ENCODE measurements at regions not wholly inside any gene's neighbourhood (a gene's known extent, or its start where the extent isn't known, plus 50 kb on each side); places are given as distances from the start of the nearest gene placed in this dataset.

GRCh38 chr2:22628906-22629305, 756.1 kb upstream of the KLHL29 start:
- intact Hi-C loops (cut with DNase I; ENCODE audit: low total_unique reads): no loop called here
- Histone ChIP-seq H3K27ac (no peak overlapping the region), H3K27me3 (no peaks in the 10 kb centered on the region), H3K36me3 (no peaks in the 10 kb centered on the region), H3K9me3 (no peaks in the 10 kb centered on the region), H3K4me3 (no peak overlapping the region), H3K4me1 (no peaks in the 10 kb centered on the region)
- WGBS, 5 donors: 66 to 71% (median 69%) methylated on average over 3 of the region's 3 CpGs
- no peak for DNase-seq
- TF ChIP-seq POLR2AphosphoS5 (IDR thresholded peaks at IDR 0.05) (no peak), CTCF (IDR thresholded peaks at IDR 0.05) (no peak), EP300 (IDR thresholded peaks at IDR 0.05) (no peak), POLR2A (IDR thresholded peaks at IDR 0.05) (no peak)

DNA sequence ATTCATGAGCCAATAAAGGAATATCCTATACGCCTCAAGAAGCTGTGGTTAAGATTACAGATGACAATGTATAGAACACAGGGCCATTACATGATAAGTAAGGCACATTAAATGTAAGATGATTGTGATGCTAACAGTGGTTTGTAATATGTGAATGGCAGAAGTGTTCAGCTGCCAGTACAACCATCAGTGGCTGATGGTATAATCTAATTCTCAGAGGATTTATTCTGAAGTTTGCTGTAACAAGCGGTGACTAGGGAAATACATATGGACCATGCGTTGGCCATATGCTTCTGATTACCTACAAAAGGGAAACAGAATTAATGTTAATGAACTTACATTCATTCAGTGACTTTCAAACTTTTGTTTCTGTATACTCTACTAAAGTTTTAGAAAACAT, 750.8 kb upstream of the KLHL29 start:
- Histone ChIP-seq H3K4me3 (no peak overlapping the region), H3K9me3 (peaks cover 0 to 4% (median 0%) of the 10 kb centered on the region in 4 donors), H3K27me3 (no peaks in the 10 kb centered on the region), H3K36me3 (no peaks in the 10 kb centered on the region), H3K27ac (no peak overlapping the region), H3K4me1 (no peaks in the 10 kb centered on the region)
- no peak for DNase-seq
- intact Hi-C loops (cut with DNase I; ENCODE audit: low total_unique reads): no loop called here
- TF ChIP-seq CTCF (IDR thresholded peaks at IDR 0.05) (no peak), EP300 (IDR thresholded peaks at IDR 0.05) (no peak), POLR2A (IDR thresholded peaks at IDR 0.05) (no peak), POLR2AphosphoS5 (IDR thresholded peaks at IDR 0.05) (no peak)
- 89 to 96% (median 94%) methylated on average over 3 of the region's 3 CpGs for WGBS, 5 donors

DNA sequence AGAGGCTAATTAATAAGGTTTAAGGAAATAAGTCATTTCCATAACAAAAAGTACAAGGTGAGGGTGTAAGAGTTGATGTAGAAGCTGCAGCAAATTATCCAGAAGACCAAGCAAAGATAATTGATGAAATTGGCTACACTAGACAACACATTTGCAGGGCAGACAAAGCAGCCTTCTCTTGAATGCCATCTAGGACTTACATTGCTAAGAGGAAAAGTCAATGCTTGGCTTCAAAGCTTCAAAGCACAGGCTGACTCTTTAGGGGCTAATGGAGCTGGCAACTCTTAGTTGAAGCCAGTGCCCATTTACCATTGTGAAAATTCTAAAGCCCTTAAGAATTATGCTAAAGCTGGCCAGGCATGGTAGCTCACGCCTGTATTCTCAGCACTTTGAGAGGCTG, 728.6 kb upstream of the KLHL29 start:
- Histone ChIP-seq H3K4me1 (no peaks in the 10 kb centered on the region), H3K4me3 (no peak overlapping the region), H3K27me3 (no peaks in the 10 kb centered on the region), H3K9me3 (peaks cover 0 to 11% (median 0%) of the 10 kb centered on the region in 4 donors), H3K36me3 (no peaks in the 10 kb centered on the region), H3K27ac (no peak overlapping the region)
- 64 to 83% (median 71%) methylated on average over 1 of the region's 1 CpG for WGBS, 5 donors
- DNase-seq: no peak
- no peak for TF ChIP-seq POLR2AphosphoS5 (IDR thresholded peaks at IDR 0.05)
- no peak for TF ChIP-seq EP300 (IDR thresholded peaks at IDR 0.05)
- TF ChIP-seq POLR2A (IDR thresholded peaks at IDR 0.05): no peak
- TF ChIP-seq CTCF (IDR thresholded peaks at IDR 0.05): no peak
- intact Hi-C loops (cut with DNase I; ENCODE audit: low total_unique reads): no loop called here

DNA sequence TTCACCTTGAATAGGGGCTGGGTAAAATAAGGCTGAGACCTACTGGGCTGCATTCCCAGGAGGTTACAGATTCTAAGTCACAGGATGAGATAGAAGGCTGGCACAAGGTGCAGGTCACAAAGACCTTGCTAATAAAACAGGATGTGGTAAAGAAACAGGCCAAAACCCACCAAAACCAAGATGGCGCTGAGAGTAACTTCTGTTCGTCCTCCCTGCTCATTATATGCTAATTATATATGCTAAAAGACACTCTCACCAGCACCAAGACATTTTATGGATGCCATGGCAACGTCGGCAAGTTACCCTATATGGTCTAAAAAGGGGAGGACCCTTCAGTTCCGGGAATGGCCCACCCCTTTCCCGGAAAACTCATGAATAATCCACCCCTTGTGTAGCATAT, 711.5 kb upstream of the KLHL29 start:
- Histone ChIP-seq H3K4me3 (no peak overlapping the region), H3K9me3 (no peaks in the 10 kb centered on the region), H3K4me1 (no peaks in the 10 kb centered on the region), H3K27me3 (no peaks in the 10 kb centered on the region), H3K27ac (no peak overlapping the region), H3K36me3 (no peaks in the 10 kb centered on the region)
- TF ChIP-seq POLR2A (IDR thresholded peaks at IDR 0.05): no peak
- TF ChIP-seq EP300 (IDR thresholded peaks at IDR 0.05): no peak
- no peak for TF ChIP-seq POLR2AphosphoS5 (IDR thresholded peaks at IDR 0.05)
- no peak for TF ChIP-seq CTCF (IDR thresholded peaks at IDR 0.05)
- 68 to 82% (median 74%) methylated on average over 6 of the region's 6 CpGs for WGBS, 5 donors
- no peak for DNase-seq
- intact Hi-C loops (cut with DNase I; ENCODE audit: low total_unique reads): no loop called here
